NCI-H1092 (cell line): ENCODE measurements at regions not wholly inside any gene's neighbourhood (a gene's known extent, or its start where the extent isn't known, plus 50 kb on each side); places are given as distances from the start of the nearest gene placed in this dataset.

Source experiments
- DNase-seq: peaks from one replicate; lab custom pipeline; 2025; lab: John Stamatoyannopoulos, UW

DNA sequence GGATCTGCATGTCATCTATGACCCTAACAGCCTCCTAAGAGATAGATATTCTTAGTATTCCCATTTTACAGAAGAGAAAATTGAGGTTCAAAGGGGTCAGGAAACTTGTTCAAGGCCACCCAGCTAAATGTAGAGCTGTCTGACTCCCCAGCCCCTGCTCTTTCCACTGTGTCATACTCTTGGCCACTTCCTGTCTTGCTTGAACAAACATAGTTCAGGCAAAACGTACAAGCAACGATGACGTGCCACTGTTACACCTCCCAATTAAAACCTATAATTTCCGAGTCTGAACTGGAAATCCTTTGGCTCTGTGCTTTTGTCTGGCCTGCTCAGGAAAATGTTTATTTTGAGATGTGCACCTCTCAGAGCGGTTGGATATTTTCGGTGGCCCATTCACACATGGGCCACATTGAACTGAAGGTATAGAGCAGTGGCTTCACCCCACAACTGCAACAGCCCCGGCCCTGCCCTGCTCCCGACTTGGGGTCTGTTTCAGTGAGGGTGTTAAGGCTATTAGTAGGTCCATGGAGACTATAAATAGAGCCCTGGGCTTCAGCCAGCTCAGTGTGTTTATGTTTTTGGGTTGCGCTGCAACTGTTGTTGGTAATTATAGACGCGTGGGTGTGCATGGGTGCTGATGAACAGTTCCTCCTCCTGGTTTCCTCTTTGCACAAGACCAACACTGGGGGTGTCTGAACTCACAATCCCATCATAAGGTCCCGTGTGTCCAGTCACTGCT is 172.3 kb upstream of the ADO start:
- DNase-seq = no peak

DNA sequence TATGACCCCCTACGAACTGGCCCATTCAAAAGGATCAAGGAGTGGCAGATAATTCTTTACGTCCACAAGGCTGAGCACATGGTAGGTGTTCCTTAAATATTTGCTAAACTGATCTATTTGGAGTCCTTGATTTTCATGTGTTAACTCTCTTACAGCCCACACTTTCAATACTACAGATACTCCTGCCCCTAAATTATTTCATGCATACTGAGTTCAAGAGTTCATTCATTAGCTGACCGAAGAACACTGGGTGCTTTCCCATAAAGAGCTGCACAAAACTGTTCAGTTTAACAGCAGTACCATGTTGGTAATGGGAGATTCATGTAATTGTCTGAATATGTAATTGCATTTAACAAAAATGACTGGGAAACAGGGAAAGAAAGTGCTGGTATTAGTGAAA is 170.5 kb upstream of the ADO start:
- no peak for DNase-seq

DNA sequence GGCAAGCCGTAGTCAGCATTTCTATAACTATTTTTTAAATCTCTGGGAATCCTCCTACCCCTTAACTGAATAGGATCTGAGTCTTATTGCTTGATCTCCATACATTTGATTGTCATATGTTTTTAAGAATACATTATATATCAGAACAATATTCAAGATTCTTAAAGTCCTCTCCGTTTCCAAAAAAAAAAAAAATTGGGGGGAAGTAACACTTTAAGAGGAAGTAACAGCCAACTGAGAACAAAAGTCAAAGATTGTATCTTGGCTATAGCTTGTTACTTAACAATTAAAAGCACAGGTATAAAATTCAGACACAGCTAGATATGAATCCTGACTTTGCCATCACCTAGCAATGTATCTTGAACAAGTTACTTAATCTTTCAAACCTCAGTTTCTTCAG is 169.9 kb upstream of the ADO start:
- no peak for DNase-seq

DNA sequence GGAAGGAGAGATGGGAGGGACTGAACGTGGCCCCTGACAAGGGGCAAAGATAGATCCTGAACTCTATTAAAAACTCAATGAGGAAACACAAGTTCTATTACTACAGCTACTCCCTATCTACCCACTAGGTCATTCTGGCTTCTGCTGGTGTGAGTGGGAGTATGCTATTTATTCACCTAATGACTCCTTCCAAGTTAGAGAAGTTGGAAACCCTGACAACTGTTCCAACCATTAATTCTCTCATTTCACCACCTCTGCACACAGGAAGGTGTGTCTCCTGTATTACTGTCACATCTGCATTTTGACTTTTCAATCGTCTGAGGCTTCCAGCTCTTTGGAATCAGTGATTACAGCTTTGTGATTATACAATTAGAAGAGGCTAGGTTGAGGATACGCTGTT is 169.4 kb upstream of the ADO start:
- DNase-seq = no peak

DNA sequence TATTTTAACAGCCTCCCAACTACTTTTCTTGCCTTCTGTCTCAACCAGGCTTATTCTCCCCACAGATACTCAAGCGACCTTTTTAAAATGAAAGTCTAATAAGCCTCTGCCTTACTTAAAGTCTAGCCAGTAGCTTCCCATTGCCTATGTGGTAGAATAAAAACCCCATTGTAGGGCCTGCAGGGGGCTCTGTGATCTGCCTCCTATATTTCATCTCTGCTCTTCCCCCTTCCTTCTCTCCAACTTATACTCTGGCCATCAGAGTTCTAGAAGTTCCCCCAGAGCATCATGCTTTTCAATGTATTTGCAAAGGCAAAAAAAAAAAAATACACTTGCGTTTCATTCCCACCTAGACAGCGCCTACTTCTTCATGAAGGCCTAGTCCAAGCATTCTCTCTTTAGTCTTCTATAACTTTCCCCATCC is 167.7 kb upstream of the ADO start:
- DNase-seq = no peak

DNA sequence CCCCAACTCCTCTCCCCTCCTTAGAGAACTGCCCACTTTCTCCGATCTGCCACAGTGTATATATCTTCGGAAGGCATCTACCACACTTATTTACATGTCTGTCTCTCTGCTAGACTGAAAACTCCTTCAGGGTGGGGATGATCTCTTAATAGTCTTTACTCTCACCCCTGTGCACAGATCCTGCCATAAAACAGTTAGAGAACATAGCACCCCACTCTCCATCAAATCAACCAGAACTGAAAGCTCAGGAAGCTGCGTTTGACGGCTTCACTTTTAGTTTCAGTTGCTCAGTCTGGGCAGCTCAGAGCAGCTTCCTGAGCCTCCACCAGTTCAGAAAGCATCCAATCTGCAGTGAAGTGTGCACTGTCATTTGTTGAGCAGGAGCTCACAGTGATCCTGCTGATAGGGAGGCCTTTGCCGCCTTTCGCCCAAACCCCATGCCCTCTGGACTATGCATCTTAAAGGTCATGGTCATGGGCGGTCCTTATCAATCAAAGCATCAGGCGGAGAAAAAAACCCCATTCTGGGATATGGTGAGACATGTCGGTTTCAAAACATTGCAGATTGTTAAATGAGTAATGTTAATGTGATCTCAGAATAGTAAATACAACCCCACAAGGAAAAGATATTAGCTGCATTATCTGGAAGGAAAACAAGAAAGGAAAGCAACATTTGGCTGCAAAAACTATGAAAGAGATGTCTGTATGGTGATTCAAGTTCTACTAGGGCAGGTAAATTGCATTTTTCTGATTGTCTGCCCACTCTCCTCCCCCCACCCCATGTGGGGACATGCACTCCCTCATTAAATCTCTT is 167.1 kb upstream of the ADO start:
- no peak for DNase-seq

DNA sequence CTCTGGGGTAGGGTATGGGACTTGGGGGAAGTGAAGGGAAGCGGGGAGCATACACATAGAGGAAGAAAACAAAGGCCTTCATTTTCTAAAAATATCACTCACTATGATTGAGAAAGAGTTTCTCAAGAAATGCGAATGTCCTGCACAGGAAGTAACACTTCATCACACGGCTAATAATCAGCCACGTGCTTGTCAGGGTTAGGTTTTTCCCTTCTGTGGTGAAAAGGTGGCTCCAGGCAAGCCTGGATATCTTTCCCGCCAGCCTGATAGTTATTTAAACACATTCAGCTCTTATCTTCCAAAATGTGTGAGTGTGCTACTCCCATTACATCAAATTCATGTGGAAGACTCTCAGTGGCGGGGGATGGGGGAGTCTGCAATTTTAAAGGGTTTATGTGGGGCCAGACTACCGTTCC is 166.4 kb upstream of the ADO start:
- no peak for DNase-seq

DNA sequence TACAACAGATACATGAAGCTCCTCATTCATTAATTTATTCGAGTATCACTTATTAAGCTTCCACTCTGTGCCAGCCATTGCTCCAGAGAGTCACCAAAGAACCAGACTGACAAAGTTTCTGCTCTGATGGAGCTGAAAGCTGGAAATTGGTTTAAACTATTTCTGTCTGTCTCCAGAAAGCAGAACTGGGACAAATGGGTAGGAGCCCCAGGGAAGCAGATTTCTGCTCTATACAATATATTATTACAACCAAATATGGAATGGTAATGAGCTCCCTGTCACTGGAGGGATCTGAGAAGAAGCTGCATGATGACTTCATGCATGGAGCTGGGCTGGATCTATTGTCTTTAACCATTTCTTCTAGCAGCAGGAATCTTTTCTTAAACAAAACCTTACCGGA is 165.4 kb upstream of the ADO start:
- no peak for DNase-seq

DNA sequence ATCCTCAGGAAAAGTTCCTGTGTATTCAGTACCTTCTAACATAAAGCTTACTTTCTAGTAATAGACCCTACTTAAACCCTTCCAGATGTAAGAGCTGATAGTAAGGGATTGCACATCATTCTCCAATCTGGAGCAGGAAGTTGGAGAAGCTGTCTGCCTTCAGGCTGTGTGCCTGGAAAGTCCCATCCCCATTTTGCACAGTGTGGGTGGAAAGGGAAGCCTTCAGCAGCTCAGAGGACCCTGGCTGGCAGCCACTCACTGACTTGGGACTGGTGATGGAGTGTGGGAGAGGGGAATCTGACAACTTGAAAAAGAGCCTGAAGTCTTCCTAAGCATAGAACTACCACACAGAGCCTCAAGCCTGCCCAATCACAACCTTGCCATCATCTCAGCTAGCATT is 164.1 kb upstream of the ADO start:
- no peak for DNase-seq

DNA sequence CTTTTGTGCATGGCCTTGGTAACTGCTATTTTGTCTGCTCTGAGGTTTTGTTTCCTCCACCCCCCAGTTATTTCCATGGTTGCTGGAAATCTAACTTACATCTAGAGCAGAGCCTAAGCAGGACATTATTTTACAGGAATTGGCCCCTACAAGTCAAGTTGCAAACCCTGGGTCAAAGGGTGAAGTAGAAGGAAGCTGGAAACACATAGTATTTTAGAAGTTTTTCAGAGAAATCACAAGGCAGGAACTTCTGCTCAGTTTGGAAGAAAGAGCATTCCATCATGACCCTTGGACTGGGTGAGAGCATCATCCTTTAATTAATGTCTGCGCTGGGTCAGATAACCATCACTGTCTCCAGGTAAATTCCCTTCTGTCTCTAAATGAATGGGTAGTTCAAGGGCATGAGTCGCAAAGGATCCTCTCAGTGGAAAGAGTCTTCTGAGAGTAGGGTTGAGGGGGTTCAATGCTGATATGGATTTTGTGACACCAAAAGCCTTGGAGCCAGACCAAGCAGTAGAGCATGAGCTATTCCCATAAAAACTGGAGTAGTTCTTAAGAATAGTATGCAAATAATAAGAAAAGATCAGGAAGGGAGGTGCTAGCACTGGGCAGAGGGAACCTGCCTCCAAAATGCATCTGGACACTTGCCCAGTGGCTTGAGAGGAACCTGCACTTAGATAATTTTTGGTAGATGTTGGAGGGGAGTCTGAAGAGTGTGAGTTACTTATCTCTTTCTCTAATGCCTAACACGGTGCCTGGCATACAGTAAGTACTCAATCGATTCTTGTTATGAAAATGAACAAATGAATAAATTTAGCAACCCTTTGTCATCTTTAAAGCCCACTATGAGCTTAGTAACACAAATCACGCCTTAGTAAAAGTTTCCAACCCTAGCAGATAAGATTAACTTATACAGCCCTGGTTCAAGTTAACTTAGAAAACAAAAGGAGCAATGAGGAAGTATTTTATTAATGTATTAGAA is 160.6 kb upstream of the ADO start:
- DNase-seq = no peak

DNA sequence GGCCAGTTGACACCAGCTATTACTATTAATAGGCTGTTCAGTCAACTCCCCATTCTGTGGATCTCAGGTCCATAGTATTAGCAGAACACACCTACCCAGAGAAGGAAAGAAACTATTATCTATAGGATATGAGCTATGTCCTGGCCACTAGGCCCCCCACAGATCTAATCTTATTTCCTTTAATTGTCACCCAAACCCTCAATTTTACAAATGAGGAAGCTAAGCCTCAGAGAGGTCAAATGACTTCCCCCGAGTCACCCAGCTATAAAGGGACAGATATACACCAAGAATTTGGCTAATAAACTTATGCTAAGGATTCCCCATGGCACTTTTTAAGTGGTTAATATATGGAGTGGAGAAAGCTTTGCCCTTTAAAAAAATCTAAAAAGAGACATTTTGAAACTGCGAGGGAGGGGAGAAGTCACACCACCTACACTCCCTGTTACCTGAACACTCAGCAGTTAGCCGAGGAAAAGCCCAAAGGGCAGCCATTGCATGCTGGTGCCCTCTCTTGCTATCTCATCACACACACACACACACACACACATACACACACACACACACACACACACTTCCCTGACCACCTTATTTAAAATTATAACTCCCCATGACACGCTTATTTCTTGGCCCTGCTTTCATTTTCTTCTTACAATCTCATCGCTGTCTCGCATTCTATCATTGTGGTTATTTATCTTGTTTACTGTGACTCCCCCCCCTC is 157.0 kb upstream of the ADO start:
- no peak for DNase-seq

DNA sequence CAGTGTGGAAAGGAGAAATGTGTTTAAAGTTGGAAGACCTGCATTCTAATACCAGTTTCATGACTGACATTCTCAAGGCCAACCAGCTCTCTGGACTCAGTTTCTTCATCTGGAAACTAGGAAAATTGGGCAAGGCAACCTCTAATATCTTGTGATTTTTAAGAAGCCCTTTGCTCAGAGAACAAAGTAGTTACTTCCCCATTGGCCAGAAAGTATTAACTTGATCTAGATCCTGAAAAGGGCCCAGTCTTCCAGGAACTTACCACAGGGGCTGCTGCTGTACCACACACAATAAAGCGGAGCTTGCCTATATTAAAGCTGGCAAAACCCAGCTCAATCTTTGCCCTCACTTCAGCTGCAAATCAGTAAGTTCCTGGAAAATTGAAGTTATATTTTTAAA is 155.6 kb upstream of the ADO start:
- DNase-seq = no peak

DNA sequence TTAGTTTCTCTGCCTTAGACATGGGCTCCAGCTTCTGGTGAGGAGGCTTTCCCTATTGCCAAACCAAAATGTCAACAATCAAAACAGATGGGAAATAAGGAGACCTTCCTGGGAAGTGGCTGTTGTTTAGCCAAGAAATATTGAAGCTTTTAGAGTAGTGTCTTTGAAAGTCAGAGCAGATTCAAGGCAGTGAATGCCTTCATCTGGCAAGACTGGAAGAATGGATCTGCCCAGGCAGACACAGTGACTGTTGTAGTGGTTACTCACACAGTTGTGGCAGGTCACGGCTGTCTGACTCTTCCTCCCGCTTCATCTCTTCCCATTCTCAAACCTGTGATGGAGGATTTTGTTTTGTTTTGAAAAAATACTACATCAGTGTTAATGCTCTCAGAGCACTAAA is 154.1 kb upstream of the ADO start:
- no peak for DNase-seq

DNA sequence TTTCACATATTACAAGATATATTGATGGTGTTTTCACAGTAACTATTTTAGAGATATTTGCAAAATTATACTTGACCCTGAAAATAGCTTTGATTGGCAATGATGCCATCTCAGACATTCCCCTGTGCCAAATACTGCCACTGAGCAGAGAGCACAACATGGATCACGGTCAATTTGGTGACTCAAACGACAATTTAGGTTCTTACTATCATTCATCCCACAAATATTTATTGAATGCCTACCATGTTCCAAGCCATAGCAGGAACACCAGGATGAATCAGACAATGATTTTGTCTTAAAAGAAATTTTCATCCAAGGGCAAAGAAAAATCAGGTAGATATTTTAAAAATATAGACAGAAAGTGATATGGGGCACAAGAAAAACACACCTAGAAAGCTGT is 153.2 kb upstream of the ADO start:
- no peak for DNase-seq

DNA sequence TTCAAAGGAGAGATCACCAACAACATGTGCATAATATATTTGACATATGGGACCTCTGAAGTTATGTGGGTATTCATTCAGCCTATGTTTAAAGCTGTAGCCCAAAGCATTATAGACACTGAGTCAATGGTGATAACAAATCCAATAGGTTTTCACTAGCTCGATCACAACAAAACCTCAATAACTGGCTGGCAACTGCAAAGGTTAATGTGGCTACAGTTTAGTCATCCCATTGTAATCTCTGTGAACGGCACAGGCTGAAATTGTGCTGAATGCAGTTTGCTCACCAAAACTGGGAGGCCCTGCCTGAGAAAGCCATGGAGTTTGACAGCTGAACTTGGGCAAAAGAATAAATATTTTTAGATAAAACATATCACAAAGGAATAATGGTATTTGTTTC is 152.4 kb upstream of the ADO start:
- no peak for DNase-seq

DNA sequence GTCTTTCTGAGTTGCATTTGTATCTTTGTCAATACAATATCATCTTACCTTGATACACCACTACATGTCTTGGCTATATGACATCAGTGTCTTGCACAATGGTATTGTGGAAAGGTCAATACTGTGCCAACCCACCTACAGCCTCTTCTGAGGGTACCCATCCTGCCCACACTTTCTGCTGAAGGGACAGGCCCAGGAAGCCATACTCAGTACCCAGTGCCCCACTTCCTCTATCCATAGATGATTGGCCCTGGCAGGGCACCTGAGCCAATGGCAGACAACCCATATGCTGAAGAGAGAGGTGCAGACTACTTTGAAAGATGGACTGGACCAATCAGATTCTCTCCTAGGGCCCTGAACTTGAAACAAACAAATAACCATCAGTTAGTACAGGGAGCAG is 152.0 kb upstream of the ADO start:
- DNase-seq = no peak

DNA sequence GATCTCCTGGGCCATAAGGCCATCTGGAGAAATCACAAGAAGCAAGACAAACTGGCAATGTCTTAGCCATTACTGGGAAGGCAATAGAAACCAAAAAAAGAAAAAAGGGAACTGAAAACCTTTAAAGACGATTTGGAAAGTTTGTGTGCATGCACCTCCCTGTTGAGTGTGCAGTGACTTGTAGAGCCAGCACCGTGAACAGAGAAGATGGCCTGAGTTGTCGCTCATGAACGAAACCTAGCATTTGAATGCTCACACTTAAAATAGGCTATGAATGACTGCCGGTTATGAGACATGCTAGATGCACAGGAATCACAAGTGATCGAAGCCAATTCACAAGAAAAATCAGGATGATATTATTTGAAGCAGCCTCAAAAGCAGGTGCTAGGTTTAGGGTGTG is 151.3 kb upstream of the ADO start:
- DNase-seq = no peak

DNA sequence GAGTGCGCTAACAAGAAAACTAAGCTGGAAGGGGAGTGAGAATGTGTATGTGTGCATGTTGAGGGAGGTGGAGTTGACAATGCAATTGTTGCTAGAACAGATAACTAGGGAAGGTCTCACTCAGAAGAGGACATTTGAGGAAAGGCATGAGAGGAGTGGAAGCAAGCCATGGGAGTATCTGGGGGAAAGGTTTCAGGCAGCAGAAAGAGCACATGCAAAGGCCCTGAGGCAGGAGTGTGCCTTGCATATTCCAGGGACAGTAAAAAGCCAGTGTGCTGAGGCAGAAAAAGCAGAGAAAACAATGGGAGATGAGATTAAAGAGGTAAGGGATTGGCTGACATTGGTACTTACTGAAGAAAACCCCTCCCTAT is 149.6 kb upstream of the ADO start:
- no peak for DNase-seq

DNA sequence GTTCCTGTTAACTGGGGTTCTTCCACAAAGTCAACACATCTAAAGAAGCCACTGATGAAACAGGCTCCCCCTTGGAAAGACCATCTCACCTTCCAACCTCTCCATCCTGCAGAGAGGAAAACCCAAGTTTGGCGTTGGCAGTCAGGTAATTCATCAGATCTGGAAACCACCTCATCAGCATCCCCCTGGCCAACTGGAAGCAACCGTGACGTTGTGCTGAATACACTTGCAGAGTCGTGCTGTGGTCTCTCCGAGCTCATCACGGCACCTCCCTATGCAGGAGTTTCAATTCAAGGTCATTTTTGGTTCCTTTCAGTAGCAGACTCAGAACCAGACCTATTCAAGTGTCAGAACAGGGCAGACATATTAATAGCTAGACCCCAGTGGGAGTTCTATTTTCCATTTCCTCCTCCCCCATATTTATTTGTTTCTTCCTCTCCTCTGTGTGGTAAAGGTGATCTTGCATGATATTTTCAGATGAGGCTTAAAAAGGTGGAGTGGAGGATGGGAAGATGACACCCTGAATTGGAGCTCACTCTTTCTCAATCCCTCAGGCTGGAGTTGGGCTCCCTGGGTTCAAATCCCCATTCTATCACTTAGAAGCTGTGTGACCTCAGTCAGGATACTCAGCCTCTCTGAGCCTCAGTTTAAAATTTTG is 149.1 kb upstream of the ADO start:
- no peak for DNase-seq

DNA sequence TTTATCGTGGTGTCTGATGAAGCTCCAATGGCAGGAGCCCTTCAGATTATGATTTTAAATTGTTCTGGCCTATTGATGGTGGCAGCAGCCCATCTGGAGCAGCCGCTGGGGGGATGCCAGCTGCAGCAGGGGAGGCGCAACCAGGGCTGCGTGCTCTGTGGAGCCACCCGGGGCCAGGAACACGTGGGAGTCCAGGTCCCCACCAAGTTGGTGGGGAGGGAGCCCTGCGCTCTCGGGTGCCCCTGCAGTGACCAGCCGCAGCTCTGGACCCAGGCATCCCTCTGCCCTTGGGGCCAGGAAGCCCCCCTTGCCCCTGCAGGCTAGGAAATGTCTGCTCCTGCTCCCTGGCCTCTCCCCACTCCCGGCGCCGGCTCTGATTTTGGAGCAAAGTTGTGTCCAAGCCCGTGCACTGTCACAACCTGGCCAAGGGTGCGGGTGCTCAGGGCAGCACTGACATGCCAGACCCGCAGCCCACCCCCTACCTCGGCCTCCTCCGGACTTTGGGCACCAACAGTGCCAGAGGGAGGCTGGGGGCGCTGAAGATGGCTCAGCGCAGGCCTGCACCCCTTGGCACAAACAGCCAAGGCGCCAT is 147.2 kb upstream of the ADO start:
- DNase-seq = no peak

DNA sequence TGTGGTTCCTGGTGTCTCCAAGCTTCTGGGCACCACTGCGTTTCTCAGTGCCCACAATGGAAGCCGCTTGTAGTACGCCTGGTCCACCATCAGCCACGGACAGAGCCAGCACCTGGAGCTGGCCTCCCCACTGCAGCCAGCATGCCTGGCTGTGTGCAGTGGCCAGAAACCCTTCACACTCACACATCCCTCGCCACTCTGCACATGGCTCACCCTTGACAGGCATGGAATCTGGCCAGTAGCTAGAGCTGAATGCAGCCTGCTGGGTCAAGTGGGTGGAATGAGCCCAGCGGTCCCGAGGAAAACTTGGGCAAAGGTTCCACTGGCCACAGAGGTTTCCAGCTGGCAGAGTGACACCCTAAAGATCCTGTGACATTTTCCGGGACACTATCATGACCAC is 146.0 kb upstream of the ADO start:
- no peak for DNase-seq
